GM19328 (cell line): ENCODE measurements at regions not wholly inside any gene's neighbourhood (a gene's known extent, or its start where the extent isn't known, plus 50 kb on each side); places are given as distances from the start of the nearest gene placed in this dataset.
"Not testable (repeated sequence)": the region's sequence is repeated elsewhere in the genome, so short reads cannot be mapped to it uniquely, and the experiment has no call there.

Experiments used
- ATAC-seq: cut with Tn5 transposase; IDR thresholded peaks from one replicate; pipeline ENCODE4 v1.9.1; 2021; ENCODE audit warnings: mild to moderate bottlenecking, moderate library complexity; ENCODE audit not compliant: unreplicated experiment

- ATAC-seq: not testable (repeated sequence)
These were observed 600.1 kb downstream of the PRR16 start for GRCh38 chr5:121064241-121064640.

GRCh38 chr5:121086671-121087070, 622.6 kb downstream of the PRR16 start:
- no peak for ATAC-seq

GRCh38 chr5:121087560-121087959, 623.5 kb downstream of the PRR16 start:
- ATAC-seq: no peak

- no peak for ATAC-seq
These were observed 624.2 kb downstream of the PRR16 start for GRCh38 chr5:121088341-121088740.

GRCh38 chr5:121090822-121091221, 626.7 kb downstream of the PRR16 start:
- ATAC-seq: no peak

GRCh38 chr5:121100931-121101330, 636.8 kb downstream of the PRR16 start:
- ATAC-seq: no peak

GRCh38 chr5:121105921-121106320, 641.8 kb downstream of the PRR16 start:
- ATAC-seq: no peak

GRCh38 chr5:121106721-121107690, 642.9 kb downstream of the PRR16 start:
- not testable (repeated sequence) for ATAC-seq

GRCh38 chr5:121108725-121109124, 644.6 kb downstream of the PRR16 start:
- ATAC-seq: no peak

- ATAC-seq: no peak
These were observed 645.7 kb downstream of the PRR16 start for GRCh38 chr5:121109817-121110216.

- ATAC-seq: no peak
These were observed 657.7 kb downstream of the PRR16 start for GRCh38 chr5:121121786-121122185.

GRCh38 chr5:121138495-121138907, 674.4 kb downstream of the PRR16 start:
- ATAC-seq: no peak

GRCh38 chr5:121138952-121139351, 674.9 kb downstream of the PRR16 start:
- ATAC-seq: no peak

- ATAC-seq: no peak
These were observed 680.7 kb downstream of the PRR16 start for GRCh38 chr5:121144764-121145163.

GRCh38 chr5:121151534-121151933, 687.4 kb downstream of the PRR16 start:
- no peak for ATAC-seq

GRCh38 chr5:121152411-121152810, 688.3 kb downstream of the PRR16 start:
- ATAC-seq: no peak

GRCh38 chr5:121156565-121156964, 692.5 kb downstream of the PRR16 start:
- ATAC-seq: no peak

GRCh38 chr5:121158451-121158850, 693.2 kb upstream of the FTMT start:
- ATAC-seq: no peak

GRCh38 chr5:121160591-121160990, 691.1 kb upstream of the FTMT start:
- no peak for ATAC-seq

- ATAC-seq: no peak
These were observed 687.0 kb upstream of the FTMT start for GRCh38 chr5:121164632-121165031.

- ATAC-seq: no peak
These were observed 680.3 kb upstream of the FTMT start for GRCh38 chr5:121171361-121171760.

- ATAC-seq: no peak
These were observed 679.8 kb upstream of the FTMT start for GRCh38 chr5:121171834-121172233.

- no peak for ATAC-seq
These were observed 677.3 kb upstream of the FTMT start for GRCh38 chr5:121174351-121174750.
